ENCODE measurements at regions not wholly inside any gene's neighbourhood (a gene's known extent, or its start where the extent isn't known, plus 50 kb on each side); places are given as distances from the start of the nearest gene placed in this dataset.

- TF ChIP-seq YY1 (IDR thresholded peaks at IDR 0.05; ENCODE audit: insufficient read depth, insufficient read length) (no peak), ZNF274 (IDR thresholded peaks at IDR 0.05; ENCODE audit: low read depth, low read length) (no peak), SUZ12 (IDR thresholded peaks at IDR 0.05; ENCODE audit: extremely low read depth, insufficient read depth, insufficient read length) (no peak)
Observed at GRCh38 chr4:181427076-181427475, 816.1 kb upstream of the TENM3 start.

Measured in NT2/D1 (cell line).